ENCODE measurements at regions not wholly inside any gene's neighbourhood (a gene's known extent, or its start where the extent isn't known, plus 50 kb on each side); places are given as distances from the start of the nearest gene placed in this dataset.

DNA sequence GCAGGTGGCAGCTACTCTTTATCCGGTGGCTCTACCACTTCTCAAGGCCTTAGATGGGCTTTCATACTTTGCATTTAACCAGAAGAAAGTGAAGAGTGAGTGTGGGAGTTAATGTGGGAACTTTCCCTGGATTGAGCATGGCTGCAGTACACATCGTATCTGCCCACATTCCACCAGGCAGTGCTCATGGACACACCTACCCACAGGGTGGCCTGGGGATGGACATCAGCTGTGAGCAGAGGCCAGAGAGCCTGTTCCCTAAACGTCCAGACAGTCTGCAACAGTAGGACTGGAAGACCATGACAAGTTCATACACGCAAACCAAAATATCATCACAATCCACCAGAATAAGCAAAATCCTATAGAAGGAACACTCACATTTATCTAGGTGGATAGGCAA lies 213.8 kb downstream of the IRX1 start:
- H3K4me3 ChIP-seq, result no peak overlapping the region
- no peak overlapping the region for H3K27ac ChIP-seq (replicated peaks in 1 of 4)
- DNase-seq (ENCODE audit: extremely low spot score), result no peak
- intact Hi-C loops (cut with DNase I), result no loop called here
- no peaks in the 10 kb centered on the region for H3K4me1 ChIP-seq
- TF ChIP-seq POLR2A (IDR thresholded peaks at IDR 0.05; ENCODE audit: low read depth), result no peak
- WGBS, result 77% methylated on average over 4 of the region's 4 CpGs
- no peaks in the 10 kb centered on the region for H3K9me3 ChIP-seq
- no peaks in the 10 kb centered on the region for H3K27me3 ChIP-seq
- no peaks in the 10 kb centered on the region for H3K36me3 ChIP-seq

GRCh38 chr5:3811116-3811515 lies 215.5 kb downstream of the IRX1 start:
- no peak for DNase-seq (ENCODE audit: extremely low spot score)
- no peak overlapping the region for H3K4me3 ChIP-seq
- no peaks in the 10 kb centered on the region for H3K27me3 ChIP-seq
- H3K36me3 ChIP-seq, result no peaks in the 10 kb centered on the region
- no peaks in the 10 kb centered on the region for H3K9me3 ChIP-seq
- intact Hi-C loops (cut with DNase I), result no loop called here
- no peaks in the 10 kb centered on the region for H3K4me1 ChIP-seq
- WGBS, result 88% methylated on average over 1 of the region's 1 CpG
- no peak for TF ChIP-seq EP300 (IDR thresholded peaks at IDR 0.05)
- no peak for TF ChIP-seq POLR2AphosphoS5 (IDR thresholded peaks at IDR 0.05)
- TF ChIP-seq POLR2A (IDR thresholded peaks at IDR 0.05; ENCODE audit: low read depth), result no peak
- TF ChIP-seq, protein P1, sequence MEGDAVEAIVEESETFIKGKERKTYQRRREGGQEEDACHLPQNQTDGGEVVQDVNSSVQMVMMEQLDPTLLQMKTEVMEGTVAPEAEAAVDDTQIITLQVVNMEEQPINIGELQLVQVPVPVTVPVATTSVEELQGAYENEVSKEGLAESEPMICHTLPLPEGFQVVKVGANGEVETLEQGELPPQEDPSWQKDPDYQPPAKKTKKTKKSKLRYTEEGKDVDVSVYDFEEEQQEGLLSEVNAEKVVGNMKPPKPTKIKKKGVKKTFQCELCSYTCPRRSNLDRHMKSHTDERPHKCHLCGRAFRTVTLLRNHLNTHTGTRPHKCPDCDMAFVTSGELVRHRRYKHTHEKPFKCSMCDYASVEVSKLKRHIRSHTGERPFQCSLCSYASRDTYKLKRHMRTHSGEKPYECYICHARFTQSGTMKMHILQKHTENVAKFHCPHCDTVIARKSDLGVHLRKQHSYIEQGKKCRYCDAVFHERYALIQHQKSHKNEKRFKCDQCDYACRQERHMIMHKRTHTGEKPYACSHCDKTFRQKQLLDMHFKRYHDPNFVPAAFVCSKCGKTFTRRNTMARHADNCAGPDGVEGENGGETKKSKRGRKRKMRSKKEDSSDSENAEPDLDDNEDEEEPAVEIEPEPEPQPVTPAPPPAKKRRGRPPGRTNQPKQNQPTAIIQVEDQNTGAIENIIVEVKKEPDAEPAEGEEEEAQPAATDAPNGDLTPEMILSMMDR (IDR thresholded peaks at IDR 0.05), result no peak
- no peak overlapping the region for H3K27ac ChIP-seq (replicated peaks in 1 of 4)

DNA sequence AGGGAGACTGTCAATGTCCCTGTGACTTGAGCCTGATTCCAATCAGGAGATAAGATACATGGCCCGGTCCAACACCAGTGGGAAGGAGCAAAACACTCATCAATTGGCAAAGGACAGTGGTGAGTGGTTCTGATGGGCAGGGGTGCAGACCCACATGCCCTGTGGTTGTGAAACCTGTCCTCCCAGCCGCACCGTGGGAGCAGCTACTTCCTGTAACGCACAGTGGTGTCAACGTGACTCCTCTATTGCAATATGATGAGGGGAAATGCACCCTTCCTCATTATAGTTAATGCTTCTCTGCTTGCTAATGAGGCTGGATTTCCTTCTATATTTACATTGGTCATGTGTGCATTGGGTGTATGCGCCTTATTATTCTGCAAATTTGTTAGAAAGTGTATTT lies 223.0 kb downstream of the IRX1 start:
- no peaks in the 10 kb centered on the region for H3K9me3 ChIP-seq
- H3K36me3 ChIP-seq, result no peaks in the 10 kb centered on the region
- 61% methylated on average over 6 of the region's 6 CpGs for WGBS
- H3K27ac ChIP-seq (replicated peaks in 1 of 4), result no peak overlapping the region
- no peaks in the 10 kb centered on the region for H3K27me3 ChIP-seq
- intact Hi-C loops (cut with DNase I), result no loop called here
- DNase-seq (ENCODE audit: extremely low spot score), result no peak
- no peaks in the 10 kb centered on the region for H3K4me1 ChIP-seq
- TF ChIP-seq, protein P1 (IDR thresholded peaks at IDR 0.05), result no peak
- TF ChIP-seq EP300 (IDR thresholded peaks at IDR 0.05), result no peak
- TF ChIP-seq POLR2AphosphoS5 (IDR thresholded peaks at IDR 0.05), result no peak
- TF ChIP-seq POLR2A (IDR thresholded peaks at IDR 0.05; ENCODE audit: low read depth), result no peak
- no peak overlapping the region for H3K4me3 ChIP-seq

- Histone ChIP-seq H3K4me1 (no peaks in the 10 kb centered on the region), H3K27ac (replicated peaks in 1 of 4) (no peak overlapping the region), H3K27me3 (no peaks in the 10 kb centered on the region), H3K36me3 (no peaks in the 10 kb centered on the region), H3K4me3 (no peak overlapping the region), H3K9me3 (no peaks in the 10 kb centered on the region)
- 60% methylated on average over 12 of the region's 12 CpGs for WGBS
- DNase-seq (ENCODE audit: extremely low spot score), result no peak
- no peak for TF ChIP-seq EP300 (IDR thresholded peaks at IDR 0.05)
- TF ChIP-seq POLR2A (IDR thresholded peaks at IDR 0.05; ENCODE audit: low read depth), result no peak
- TF ChIP-seq, protein P1 (IDR thresholded peaks at IDR 0.05), result no peak
- no peak for TF ChIP-seq POLR2AphosphoS5 (IDR thresholded peaks at IDR 0.05)
- intact Hi-C loops (cut with DNase I), result no loop called here
Observed at GRCh38 chr5:3825531-3826451, 230.2 kb downstream of the IRX1 start.

DNA sequence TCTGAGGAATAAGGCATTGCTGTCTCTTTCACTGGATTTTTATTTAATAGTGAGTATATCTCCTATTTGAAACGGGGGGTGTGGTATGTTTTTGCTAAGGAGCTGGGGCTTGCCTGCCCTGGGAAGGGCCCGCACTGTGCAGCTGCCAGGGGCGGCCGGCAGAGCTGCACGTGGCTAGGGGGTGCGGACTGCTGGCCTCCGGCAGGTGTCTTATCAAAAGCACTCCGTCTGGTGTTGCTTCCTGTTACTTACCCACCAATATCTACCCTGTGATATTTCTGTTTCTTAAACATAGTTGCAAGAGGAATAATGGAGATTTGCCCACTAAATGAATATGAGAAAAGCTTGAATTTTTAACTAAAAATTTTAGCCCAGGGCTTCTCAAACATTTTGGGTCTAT lies 232.0 kb downstream of the IRX1 start:
- Histone ChIP-seq H3K27me3 (no peaks in the 10 kb centered on the region), H3K4me1 (no peaks in the 10 kb centered on the region), H3K4me3 (no peak overlapping the region), H3K27ac (replicated peaks in 1 of 4) (no peak overlapping the region), H3K36me3 (no peaks in the 10 kb centered on the region), H3K9me3 (no peaks in the 10 kb centered on the region)
- intact Hi-C loops (cut with DNase I), result no loop called here
- no peak for TF ChIP-seq EP300 (IDR thresholded peaks at IDR 0.05)
- no peak for TF ChIP-seq POLR2AphosphoS5 (IDR thresholded peaks at IDR 0.05)
- TF ChIP-seq POLR2A (IDR thresholded peaks at IDR 0.05; ENCODE audit: low read depth), result no peak
- TF ChIP-seq, protein P1 (IDR thresholded peaks at IDR 0.05), result no peak
- WGBS, result 21% methylated on average over 5 of the region's 8 CpGs
- DNase-seq (ENCODE audit: extremely low spot score), result no peak
